Right kidney (tissue), 1 donor: ENCODE measurements at regions not wholly inside any gene's neighbourhood (a gene's known extent, or its start where the extent isn't known, plus 50 kb on each side); places are given as distances from the start of the nearest gene placed in this dataset.

ENCODE experiments used
- DNase-seq: peaks from one replicate; pipeline ENCODE4 v3.0.0-alpha.2; 2016

GRCh38 chr1:59006289-59006658 lies 222.4 kb upstream of the JUN start:
- DNase-seq, result no peak

GRCh38 chr1:59006932-59007331 lies 223.1 kb upstream of the JUN start:
- no peak for DNase-seq

- DNase-seq, result no peak
These were observed 223.6 kb upstream of the JUN start for GRCh38 chr1:59007429-59007819.

GRCh38 chr1:59007820-59008598 lies 224.2 kb upstream of the JUN start:
- no peak for DNase-seq

- DNase-seq, result no peak
These were observed 224.9 kb upstream of the JUN start for GRCh38 chr1:59008599-59009347.

- no peak for DNase-seq
These were observed 227.8 kb upstream of the JUN start for GRCh38 chr1:59011663-59012062.

GRCh38 chr1:59012378-59012777 lies 228.5 kb upstream of the JUN start:
- no peak for DNase-seq

- peak; percentile 78 for DNase-seq
These were observed 229.6 kb upstream of the JUN start for GRCh38 chr1:59013276-59013927.

GRCh38 chr1:59013928-59014279 lies 230.1 kb upstream of the JUN start:
- DNase-seq, result no peak

GRCh38 chr1:59014827-59015226 lies 231.0 kb upstream of the JUN start:
- DNase-seq, result no peak

- DNase-seq, result no peak
These were observed 231.9 kb upstream of the JUN start for GRCh38 chr1:59015708-59016107.

GRCh38 chr1:59016390-59016789 lies 232.5 kb upstream of the JUN start:
- DNase-seq, result no peak

GRCh38 chr1:59017501-59018231 lies 233.8 kb upstream of the JUN start:
- no peak for DNase-seq

GRCh38 chr1:59018446-59018845 lies 234.6 kb upstream of the JUN start:
- no peak for DNase-seq

- no peak for DNase-seq
These were observed 235.0 kb upstream of the JUN start for GRCh38 chr1:59018860-59019259.

- no peak for DNase-seq
These were observed 236.5 kb upstream of the JUN start for GRCh38 chr1:59020151-59020997.

- no peak for DNase-seq
These were observed 238.4 kb upstream of the JUN start for GRCh38 chr1:59022199-59022598.

GRCh38 chr1:59022799-59023198 lies 239.0 kb upstream of the JUN start:
- no peak for DNase-seq

- no peak for DNase-seq
These were observed 241.4 kb upstream of the JUN start for GRCh38 chr1:59025201-59025600.

GRCh38 chr1:59025898-59026426 lies 242.1 kb upstream of the JUN start:
- no peak for DNase-seq

- DNase-seq, result no peak
These were observed 242.7 kb upstream of the JUN start for GRCh38 chr1:59026472-59026948.

- DNase-seq, result no peak
These were observed 243.3 kb upstream of the JUN start for GRCh38 chr1:59027177-59027576.
